ENCODE measurements at regions not wholly inside any gene's neighbourhood (a gene's known extent, or its start where the extent isn't known, plus 50 kb on each side); places are given as distances from the start of the nearest gene placed in this dataset.

DNA sequence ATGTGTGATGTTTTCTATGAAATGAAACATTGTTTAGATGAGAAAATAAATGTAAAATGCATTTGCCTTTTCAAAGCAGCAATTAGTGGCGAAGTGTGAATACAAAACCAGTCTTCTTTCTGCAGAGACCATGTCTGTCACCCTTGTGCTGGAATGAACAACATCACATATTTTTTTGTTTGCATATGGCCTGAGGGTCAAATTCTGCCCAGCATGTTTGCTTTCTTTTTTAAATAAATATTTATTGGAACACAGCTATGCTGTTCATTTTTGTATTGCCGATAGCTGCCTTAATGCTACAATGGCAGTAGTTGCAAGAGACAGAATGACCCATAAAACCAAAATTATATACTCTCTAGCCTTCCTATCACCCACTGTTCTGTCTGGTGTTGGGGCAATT is 75.3 kb upstream of the SNRPN start:
- TF ChIP-seq FOXM1 (IDR thresholded peaks at IDR 0.05; ENCODE audit: borderline replicate concordance) (no peak), FOXK2 (IDR thresholded peaks at IDR 0.05) (no peak), NFRKB (IDR thresholded peaks at IDR 0.05) (no peak), ELF4 (IDR thresholded peaks at IDR 0.05) (no peak), ZNF384 (IDR thresholded peaks at IDR 0.05) (no peak), ARNT (IDR thresholded peaks at IDR 0.05) (no peak), SP1 (IDR thresholded peaks at IDR 0.05) (no peak), SUZ12 (IDR thresholded peaks at IDR 0.05) (no peak), HDGF (IDR thresholded peaks at IDR 0.05; ENCODE audit: borderline replicate concordance) (no peak)
- TF ChIP-seq, protein P1, sequence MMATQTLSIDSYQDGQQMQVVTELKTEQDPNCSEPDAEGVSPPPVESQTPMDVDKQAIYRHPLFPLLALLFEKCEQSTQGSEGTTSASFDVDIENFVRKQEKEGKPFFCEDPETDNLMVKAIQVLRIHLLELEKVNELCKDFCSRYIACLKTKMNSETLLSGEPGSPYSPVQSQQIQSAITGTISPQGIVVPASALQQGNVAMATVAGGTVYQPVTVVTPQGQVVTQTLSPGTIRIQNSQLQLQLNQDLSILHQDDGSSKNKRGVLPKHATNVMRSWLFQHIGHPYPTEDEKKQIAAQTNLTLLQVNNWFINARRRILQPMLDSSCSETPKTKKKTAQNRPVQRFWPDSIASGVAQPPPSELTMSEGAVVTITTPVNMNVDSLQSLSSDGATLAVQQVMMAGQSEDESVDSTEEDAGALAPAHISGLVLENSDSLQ (IDR thresholded peaks at IDR 0.05), result no peak
- DNase-seq (ENCODE audit: extremely low spot score), result no peak
- ChIA-PET CTCF (no interaction called here), POLR2A (no interaction called here)

DNA sequence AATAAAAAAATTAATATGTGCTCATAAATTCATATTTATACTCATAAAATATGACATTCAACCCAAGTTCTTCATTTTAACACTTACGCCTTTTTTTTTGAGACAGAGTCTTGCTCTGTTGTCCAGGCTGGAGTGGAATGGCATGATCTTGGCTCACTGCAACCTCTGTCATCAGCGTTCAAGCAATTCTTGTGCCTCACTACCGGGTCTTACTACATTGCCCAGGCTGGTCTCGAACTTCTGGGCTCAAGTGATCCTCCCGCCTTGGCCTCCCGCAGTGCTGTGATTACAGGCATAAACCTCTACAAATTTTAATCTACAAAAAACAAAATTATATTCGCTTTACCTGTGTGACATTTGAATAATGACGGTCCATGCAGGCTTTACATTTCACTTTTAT is 74.1 kb upstream of the SNRPN start:
- DNase-seq (ENCODE audit: extremely low spot score), result no peak
- TF ChIP-seq ZNF384 (IDR thresholded peaks at IDR 0.05), result no peak
- no peak for TF ChIP-seq L3MBTL2 (conservative IDR thresholded peaks at IDR 0.05)
- no peak for TF ChIP-seq TARDBP (IDR thresholded peaks at IDR 0.05)
- no peak for TF ChIP-seq ARNT (IDR thresholded peaks at IDR 0.05)
- TF ChIP-seq HDGF (IDR thresholded peaks at IDR 0.05; ENCODE audit: borderline replicate concordance), result no peak
- TF ChIP-seq ELF4 (IDR thresholded peaks at IDR 0.05), result no peak
- no peak for TF ChIP-seq SUZ12 (IDR thresholded peaks at IDR 0.05)
- TF ChIP-seq LEF1 (IDR thresholded peaks at IDR 0.05; ENCODE audit: borderline replicate concordance), result no peak
- TF ChIP-seq BHLHE40 (IDR thresholded peaks at IDR 0.05; ENCODE audit: borderline replicate concordance), result no peak
- TF ChIP-seq FOXM1 (IDR thresholded peaks at IDR 0.05; ENCODE audit: borderline replicate concordance), result no peak
- no peak for TF ChIP-seq SP1 (IDR thresholded peaks at IDR 0.05)
- ChIA-PET CTCF (no interaction called here), POLR2A (no interaction called here)

DNA sequence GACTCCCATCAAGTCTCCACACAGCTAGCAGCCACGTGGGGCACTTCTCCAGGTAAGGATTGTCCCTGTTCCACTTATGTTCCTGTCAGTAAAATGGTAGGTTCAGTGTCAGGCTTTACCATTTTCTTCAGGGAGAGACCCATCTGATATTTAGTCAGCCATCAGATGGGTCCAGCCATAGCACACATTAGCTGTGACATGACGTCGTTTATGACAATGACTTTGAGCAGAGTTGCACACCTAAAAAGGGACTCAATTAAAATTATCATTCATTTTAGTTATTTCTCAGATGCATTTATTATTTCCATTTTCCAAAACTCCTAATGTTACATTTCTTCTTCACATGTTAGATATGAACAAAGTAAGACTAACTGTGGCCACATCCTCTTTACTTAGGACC is 68.2 kb upstream of the SNRPN start:
- TF ChIP-seq NFRKB (IDR thresholded peaks at IDR 0.05) (no peak), LEF1 (IDR thresholded peaks at IDR 0.05; ENCODE audit: borderline replicate concordance) (no peak), CTBP1 (IDR thresholded peaks at IDR 0.05; ENCODE audit: borderline replicate concordance) (no peak), FOXK2 (IDR thresholded peaks at IDR 0.05) (no peak), SUZ12 (IDR thresholded peaks at IDR 0.05) (no peak), HDGF (IDR thresholded peaks at IDR 0.05; ENCODE audit: borderline replicate concordance) (no peak), BHLHE40 (IDR thresholded peaks at IDR 0.05; ENCODE audit: borderline replicate concordance) (no peak), SP1 (IDR thresholded peaks at IDR 0.05) (no peak), TARDBP (IDR thresholded peaks at IDR 0.05) (no peak), L3MBTL2 (conservative IDR thresholded peaks at IDR 0.05) (no peak), FOXM1 (IDR thresholded peaks at IDR 0.05; ENCODE audit: borderline replicate concordance) (no peak), FOXA1 (IDR thresholded peaks at IDR 0.05) (no peak), ARNT (IDR thresholded peaks at IDR 0.05) (no peak), ZNF384 (IDR thresholded peaks at IDR 0.05) (no peak), ELF4 (IDR thresholded peaks at IDR 0.05) (no peak)
- TF ChIP-seq, protein P1 (IDR thresholded peaks at IDR 0.05), result no peak
- POLR2A ChIA-PET, result no interaction called here
- DNase-seq (ENCODE audit: extremely low spot score), result no peak
- CTCF ChIA-PET, result no interaction called here

DNA sequence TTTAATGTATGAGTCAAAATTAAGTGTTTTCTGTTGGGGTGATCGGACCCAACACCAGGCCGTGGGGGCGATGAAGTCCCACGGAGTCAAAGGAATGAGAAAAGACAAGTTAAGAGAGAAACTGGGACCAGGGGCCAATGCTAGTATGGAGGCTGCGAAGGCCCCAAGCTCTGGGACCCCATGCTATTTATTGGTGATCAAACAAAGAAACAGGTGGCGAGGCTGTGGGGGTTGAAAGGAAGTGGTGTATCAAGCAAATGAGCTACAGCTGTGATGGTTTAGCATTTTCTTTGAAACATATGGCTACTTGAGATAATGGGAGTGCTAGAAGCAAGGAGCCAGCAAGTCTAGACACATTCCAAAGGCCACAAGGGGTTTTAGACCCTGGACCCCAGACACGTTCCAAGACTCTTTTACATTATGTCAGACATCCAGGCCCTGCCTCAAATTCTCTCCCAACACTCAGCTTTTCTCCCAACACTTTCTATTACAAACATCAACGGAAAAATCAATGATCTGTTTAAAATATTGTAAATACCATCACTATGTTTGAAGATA is 56.0 kb upstream of the SNRPN start:
- POLR2A ChIA-PET, result no interaction called here
- CTCF ChIA-PET, result no interaction called here
- TF ChIP-seq FOXK2 (IDR thresholded peaks at IDR 0.05), result no peak
- no peak for TF ChIP-seq FOXM1 (IDR thresholded peaks at IDR 0.05; ENCODE audit: borderline replicate concordance)
- no peak for TF ChIP-seq TARDBP (IDR thresholded peaks at IDR 0.05)
- no peak for DNase-seq (ENCODE audit: extremely low spot score)

DNA sequence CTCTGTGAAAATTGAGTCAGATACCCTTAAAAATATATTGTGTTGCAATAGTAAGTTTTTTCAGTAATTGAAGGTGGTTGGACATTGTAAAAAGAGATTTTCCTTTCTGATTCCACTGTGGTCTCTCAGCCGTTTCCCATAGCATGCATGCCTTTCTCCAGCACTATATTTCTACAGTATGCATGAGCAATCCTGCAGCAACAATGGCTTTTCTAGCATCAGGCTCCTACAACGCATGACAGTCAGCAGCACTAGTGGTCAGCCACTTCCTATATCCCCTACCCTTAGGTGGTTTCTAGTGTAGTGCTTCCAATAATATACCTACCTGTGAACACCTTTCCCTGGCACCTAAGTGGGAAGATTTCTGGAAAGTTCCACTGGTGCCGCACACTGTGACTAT is 55.4 kb upstream of the SNRPN start:
- no peak for DNase-seq (ENCODE audit: extremely low spot score)
- ChIA-PET CTCF (no interaction called here), POLR2A (no interaction called here)
- TF ChIP-seq SUZ12 (IDR thresholded peaks at IDR 0.05) (no peak), ARNT (IDR thresholded peaks at IDR 0.05) (no peak)

DNA sequence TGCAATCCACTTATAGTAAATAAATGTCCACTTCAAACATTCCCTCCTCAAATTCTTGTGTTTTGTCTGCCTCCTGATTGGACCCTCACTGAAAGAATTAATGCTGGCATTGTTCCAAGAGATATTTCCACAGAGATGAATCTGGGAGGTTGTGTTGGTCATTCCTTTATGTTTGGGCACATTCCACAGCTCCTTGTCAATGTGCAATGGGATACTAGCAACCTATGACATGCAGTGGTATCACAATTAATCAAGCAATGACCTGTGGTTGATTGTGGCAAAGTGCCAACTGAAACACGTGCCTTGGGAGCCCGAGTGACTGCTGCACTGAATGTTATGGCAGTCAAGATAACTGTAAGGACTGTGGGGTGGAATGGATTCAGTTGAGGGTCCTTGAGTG is 55.0 kb upstream of the SNRPN start:
- POLR2A ChIA-PET, result no interaction called here
- DNase-seq (ENCODE audit: extremely low spot score), result no peak
- CTCF ChIA-PET, result no interaction called here
- no peak for TF ChIP-seq ELF4 (IDR thresholded peaks at IDR 0.05)
- no peak for TF ChIP-seq TARDBP (IDR thresholded peaks at IDR 0.05)
- TF ChIP-seq, protein P1 (IDR thresholded peaks at IDR 0.05), result no peak
- TF ChIP-seq CTBP1 (IDR thresholded peaks at IDR 0.05; ENCODE audit: borderline replicate concordance), result no peak
- no peak for TF ChIP-seq FOXM1 (IDR thresholded peaks at IDR 0.05; ENCODE audit: borderline replicate concordance)
- no peak for TF ChIP-seq LEF1 (IDR thresholded peaks at IDR 0.05; ENCODE audit: borderline replicate concordance)
- no peak for TF ChIP-seq ZNF384 (IDR thresholded peaks at IDR 0.05)
- TF ChIP-seq BHLHE40 (IDR thresholded peaks at IDR 0.05; ENCODE audit: borderline replicate concordance), result no peak
- TF ChIP-seq FOXA1 (IDR thresholded peaks at IDR 0.05), result no peak
- TF ChIP-seq SUZ12 (IDR thresholded peaks at IDR 0.05), result no peak
- no peak for TF ChIP-seq SP1 (IDR thresholded peaks at IDR 0.05)
- no peak for TF ChIP-seq L3MBTL2 (conservative IDR thresholded peaks at IDR 0.05)
- TF ChIP-seq ARNT (IDR thresholded peaks at IDR 0.05), result no peak
- TF ChIP-seq NFRKB (IDR thresholded peaks at IDR 0.05), result no peak
- no peak for TF ChIP-seq HDGF (IDR thresholded peaks at IDR 0.05; ENCODE audit: borderline replicate concordance)

DNA sequence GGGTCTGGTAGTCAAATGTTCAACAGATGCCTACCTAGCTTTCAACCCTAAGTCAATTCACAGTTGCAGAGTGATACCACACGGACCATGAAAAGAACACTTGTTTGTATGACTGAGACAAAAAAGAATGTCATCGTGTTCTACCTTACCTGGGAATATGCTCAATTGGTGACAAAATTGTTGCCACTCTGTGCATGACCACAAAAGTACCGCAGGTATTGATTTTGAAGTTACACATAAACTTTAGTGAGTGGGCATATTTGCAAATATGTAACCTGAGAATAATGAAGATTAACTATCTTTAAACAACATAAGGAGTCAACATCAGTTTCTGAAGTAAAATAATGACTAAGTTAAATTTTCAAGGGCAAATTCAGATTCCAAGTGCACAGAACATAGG is 53.4 kb upstream of the SNRPN start:
- DNase-seq (ENCODE audit: extremely low spot score), result no peak
- POLR2A ChIA-PET, result no interaction called here
- TF ChIP-seq ZNF384 (IDR thresholded peaks at IDR 0.05) (no peak), NFRKB (IDR thresholded peaks at IDR 0.05) (no peak), L3MBTL2 (conservative IDR thresholded peaks at IDR 0.05) (no peak), BHLHE40 (IDR thresholded peaks at IDR 0.05; ENCODE audit: borderline replicate concordance) (no peak), LEF1 (IDR thresholded peaks at IDR 0.05; ENCODE audit: borderline replicate concordance) (no peak), FOXM1 (IDR thresholded peaks at IDR 0.05; ENCODE audit: borderline replicate concordance) (no peak), HDGF (IDR thresholded peaks at IDR 0.05; ENCODE audit: borderline replicate concordance) (no peak), CTBP1 (IDR thresholded peaks at IDR 0.05; ENCODE audit: borderline replicate concordance) (no peak), FOXK2 (IDR thresholded peaks at IDR 0.05) (no peak), TARDBP (IDR thresholded peaks at IDR 0.05) (no peak)
- TF ChIP-seq, protein P1 (IDR thresholded peaks at IDR 0.05), result no peak
- CTCF ChIA-PET, result no interaction called here
